ENCODE measurements at regions not wholly inside any gene's neighbourhood (a gene's known extent, or its start where the extent isn't known, plus 50 kb on each side); places are given as distances from the start of the nearest gene placed in this dataset.

DNA sequence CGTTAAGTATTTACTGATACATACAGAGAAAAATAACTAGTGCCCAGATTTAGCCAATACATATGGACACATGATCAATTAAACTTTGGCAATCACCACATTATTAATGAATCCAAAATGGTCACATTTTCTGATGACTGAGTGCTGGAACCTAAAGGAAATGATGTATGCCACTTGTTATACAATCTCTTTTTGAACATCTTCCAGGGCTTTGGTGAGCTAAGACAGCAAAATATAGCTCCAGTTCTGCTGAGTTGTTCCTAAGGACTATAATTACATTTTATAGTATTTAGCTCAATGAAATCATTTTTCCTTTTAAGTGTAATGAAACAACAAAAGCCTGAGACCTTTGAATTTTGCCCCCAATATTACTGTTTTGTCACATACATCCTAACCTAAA is 329.1 kb upstream of the ATP2B1 start:
- TF ChIP-seq CTCF (IDR thresholded peaks at IDR 0.05), result no peak
- TF ChIP-seq POLR2A (IDR thresholded peaks at IDR 0.05), result no peak
- Histone ChIP-seq H3K4me1 (peaks cover 0 to 8% (median 0%) of the 10 kb centered on the region in 12 donors), H3K27ac (peak overlapping the region in 1 of 12 donors; percentile 15), H3K36me3 (no peaks in the 10 kb centered on the region), H3K4me3 (no peak overlapping the region), H3K9me3 (peaks cover 0 to 13% (median 0%) of the 10 kb centered on the region in 12 donors), H3K27me3 (no peaks in the 10 kb centered on the region)
- intact Hi-C loops (cut with DNase I), result no loop called here
- WGBS, 4 donors, result 55 to 71% (median 64%) methylated on average over 1 of the region's 1 CpG
- ATAC-seq, result no peak
- DNase-seq, result no peak

GRCh38 chr12:90036637-90037036 is 328.0 kb upstream of the ATP2B1 start:
- Histone ChIP-seq H3K27ac (no peak overlapping the region), H3K9me3 (peaks cover 0 to 13% (median 0%) of the 10 kb centered on the region in 12 donors), H3K4me1 (peaks cover 0 to 8% (median 0%) of the 10 kb centered on the region in 12 donors), H3K4me3 (no peak overlapping the region), H3K36me3 (no peaks in the 10 kb centered on the region), H3K27me3 (no peaks in the 10 kb centered on the region)
- DNase-seq (no peak), ATAC-seq (no peak)
- 48 to 62% (median 50%) methylated on average over 2 of the region's 2 CpGs for WGBS, 4 donors
- intact Hi-C loops (cut with DNase I), result no loop called here
- TF ChIP-seq POLR2A (IDR thresholded peaks at IDR 0.05) (no peak), CTCF (IDR thresholded peaks at IDR 0.05) (no peak)

- Histone ChIP-seq H3K4me3 (no peak overlapping the region), H3K27ac (no peak overlapping the region), H3K4me1 (peaks cover 0 to 11% (median 2%) of the 10 kb centered on the region in 12 donors), H3K9me3 (peaks cover 0 to 4% (median 0%) of the 10 kb centered on the region in 12 donors), H3K27me3 (no peaks in the 10 kb centered on the region), H3K36me3 (no peaks in the 10 kb centered on the region)
- TF ChIP-seq CTCF (IDR thresholded peaks at IDR 0.05), result no peak
- no peak for TF ChIP-seq POLR2A (IDR thresholded peaks at IDR 0.05)
- no peak for DNase-seq
- ATAC-seq, result no peak
- intact Hi-C loops (cut with DNase I), result no loop called here
These were observed 322.1 kb upstream of the ATP2B1 start for GRCh38 chr12:90030726-90031125.

GRCh38 chr12:90029317-90029716 is 320.7 kb upstream of the ATP2B1 start:
- ATAC-seq (no peak), DNase-seq (no peak)
- WGBS, 4 donors, result 15 to 23% (median 19%) methylated on average over 2 of the region's 2 CpGs
- peaks cover 0 to 11% (median 2%) of the 10 kb centered on the region in 12 donors for H3K4me1 ChIP-seq
- TF ChIP-seq POLR2A (IDR thresholded peaks at IDR 0.05) (no peak), CTCF (IDR thresholded peaks at IDR 0.05) (no peak)
- H3K9me3 ChIP-seq, result no peaks in the 10 kb centered on the region
- no peak overlapping the region for H3K4me3 ChIP-seq
- H3K36me3 ChIP-seq, result no peaks in the 10 kb centered on the region
- intact Hi-C loops (cut with DNase I), result no loop called here
- H3K27me3 ChIP-seq, result no peaks in the 10 kb centered on the region
- H3K27ac ChIP-seq, result no peak overlapping the region

Data from heart left ventricle (tissue), 16 donors.